Sciatic nerve (tissue), 2 donors: ENCODE measurements at regions not wholly inside any gene's neighbourhood (a gene's known extent, or its start where the extent isn't known, plus 50 kb on each side); places are given as distances from the start of the nearest gene placed in this dataset.
A peak's percentile ranks its signal among the peaks of the same experiment; 100 is the strongest.
"Not testable (repeated sequence)": the region's sequence is repeated elsewhere in the genome, so short reads cannot be mapped to it uniquely, and the experiment has no call there.

ENCODE experiments used
- ATAC-seq: fragments of 200-7000 bp; cut with Tn5 transposase; one replicate; pipeline ENCODE4 v1.9.1; 2020; ENCODE audit warnings: mild to moderate bottlenecking, moderate library complexity
- DNase-seq: peaks from one replicate; pipeline ENCODE4 v3.0.0-alpha.2; 2020; ENCODE audit warnings: low spot score
- intact Hi-C: fragments of 100-400 bp; cut with DNase I; formaldehyde crosslinking; loops from one replicate; pipeline ENCODE4 v1.14.2; 2022
- donor health status: DM: no; HTN: no; CAD: no.
- donor health status: DM: no; HTN: no; CAD: no.

GRCh38 chr22:25347752-25348102 lies 128.3 kb downstream of the CRYBB2 start:
- DNase-seq (no peak), ATAC-seq (no peak)
- intact Hi-C loops, result no loop called here

DNA sequence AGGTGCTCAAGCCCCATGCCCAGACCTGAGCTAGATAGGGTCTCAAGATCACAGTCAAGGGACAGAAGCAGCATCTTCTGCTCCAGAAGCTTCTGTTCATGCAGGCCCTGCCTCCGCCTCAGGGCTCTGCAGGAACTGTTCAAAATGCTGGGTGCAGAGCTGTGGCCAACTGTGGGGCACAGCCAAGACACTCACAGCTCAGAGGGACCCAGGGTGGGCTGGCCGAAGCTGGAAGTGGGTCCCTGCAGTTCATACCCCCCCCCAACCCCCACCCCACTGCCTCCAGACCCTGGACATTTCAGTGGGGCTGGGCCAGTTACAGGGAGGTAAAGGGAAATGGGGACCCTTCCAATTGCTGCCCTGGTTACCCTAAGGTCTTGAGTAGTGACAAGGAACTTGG lies 129.0 kb downstream of the CRYBB2 start:
- intact Hi-C loops, result no loop called here
- ATAC-seq (no peak), DNase-seq (no peak)

DNA sequence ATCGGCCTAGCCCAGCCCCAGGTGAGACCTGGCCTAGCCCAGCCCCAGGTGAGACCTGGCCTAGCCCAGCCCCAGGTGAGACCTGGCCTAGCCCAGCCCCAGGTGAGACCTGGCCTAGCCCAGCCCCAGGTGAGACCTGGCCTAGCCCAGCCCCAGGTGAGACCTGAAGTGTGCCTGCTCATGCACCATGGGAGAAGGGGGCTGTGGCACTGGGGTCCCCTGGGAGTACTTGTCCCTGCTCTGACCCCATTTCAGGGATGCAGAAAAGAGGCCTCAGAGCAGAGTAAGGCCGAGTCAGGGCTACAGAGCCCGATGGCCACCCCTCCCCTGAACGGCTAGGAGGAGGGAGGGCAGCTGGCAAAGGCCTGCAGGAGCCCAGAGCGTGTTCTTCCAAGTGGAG lies 129.6 kb downstream of the CRYBB2 start:
- DNase-seq, ATAC-seq, intact Hi-C loops: not testable (repeated sequence)

DNA sequence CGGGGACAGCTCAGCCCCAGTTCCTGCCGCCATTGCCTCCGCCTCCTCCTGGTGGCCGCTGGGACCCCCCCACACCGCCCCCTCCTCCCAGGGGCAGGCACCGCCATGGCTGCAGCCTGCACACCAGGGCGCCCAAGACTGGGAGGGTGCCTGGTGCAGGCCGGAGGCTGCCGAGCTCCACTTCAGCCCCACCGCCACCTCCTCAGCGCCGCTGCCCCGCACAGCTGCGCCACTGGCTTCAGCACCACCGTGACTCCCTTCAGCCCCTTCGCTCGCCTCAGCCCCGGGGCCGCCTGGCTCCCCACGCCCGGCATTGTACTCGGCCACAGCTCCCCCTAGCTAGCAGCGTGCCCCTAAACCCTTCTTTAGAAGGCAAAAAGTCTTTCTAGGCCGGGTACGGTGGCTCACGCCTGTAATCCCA lies 131.1 kb downstream of the CRYBB2 start:
- intact Hi-C loops, result no loop called here
- no peak for ATAC-seq
- DNase-seq, result peak; percentile 23

DNA sequence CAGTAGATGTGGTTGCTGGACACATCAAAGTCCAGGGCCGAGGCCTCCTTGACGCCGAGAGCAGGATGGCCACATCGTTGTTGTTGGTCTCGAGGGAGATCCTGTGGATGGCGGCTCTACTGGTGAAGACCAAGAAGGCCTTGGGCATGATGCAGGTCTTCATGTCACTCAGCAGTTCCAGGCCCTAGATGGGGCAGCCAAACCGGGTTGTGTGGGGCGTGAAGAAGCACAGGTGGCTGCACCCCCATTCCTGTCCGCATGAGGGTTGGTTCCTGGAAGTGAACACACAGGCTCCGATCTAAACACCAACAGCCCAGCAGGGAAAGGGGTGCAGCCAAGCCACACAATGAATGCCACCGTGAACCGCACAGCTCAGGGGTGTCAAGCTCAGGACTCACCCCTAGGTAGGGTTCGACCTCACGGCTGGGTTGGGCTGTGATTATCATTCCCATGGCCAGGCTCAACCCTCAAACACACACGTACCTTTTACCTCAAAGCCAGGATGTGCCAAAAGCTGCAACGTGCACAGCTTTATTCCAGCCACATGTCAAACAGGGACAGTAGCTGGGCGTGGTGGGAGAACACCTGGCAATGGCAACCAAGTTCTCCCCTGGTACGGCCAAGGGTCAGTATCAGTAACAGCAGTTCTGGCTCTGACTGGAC lies 132.3 kb downstream of the CRYBB2 start:
- ATAC-seq (no peak), DNase-seq (peak; percentile 36)
- intact Hi-C loops, result no loop called here

GRCh38 chr22:25352294-25352680 lies 132.8 kb downstream of the CRYBB2 start:
- ATAC-seq, result no peak
- no peak for DNase-seq
- intact Hi-C loops, result no loop called here

DNA sequence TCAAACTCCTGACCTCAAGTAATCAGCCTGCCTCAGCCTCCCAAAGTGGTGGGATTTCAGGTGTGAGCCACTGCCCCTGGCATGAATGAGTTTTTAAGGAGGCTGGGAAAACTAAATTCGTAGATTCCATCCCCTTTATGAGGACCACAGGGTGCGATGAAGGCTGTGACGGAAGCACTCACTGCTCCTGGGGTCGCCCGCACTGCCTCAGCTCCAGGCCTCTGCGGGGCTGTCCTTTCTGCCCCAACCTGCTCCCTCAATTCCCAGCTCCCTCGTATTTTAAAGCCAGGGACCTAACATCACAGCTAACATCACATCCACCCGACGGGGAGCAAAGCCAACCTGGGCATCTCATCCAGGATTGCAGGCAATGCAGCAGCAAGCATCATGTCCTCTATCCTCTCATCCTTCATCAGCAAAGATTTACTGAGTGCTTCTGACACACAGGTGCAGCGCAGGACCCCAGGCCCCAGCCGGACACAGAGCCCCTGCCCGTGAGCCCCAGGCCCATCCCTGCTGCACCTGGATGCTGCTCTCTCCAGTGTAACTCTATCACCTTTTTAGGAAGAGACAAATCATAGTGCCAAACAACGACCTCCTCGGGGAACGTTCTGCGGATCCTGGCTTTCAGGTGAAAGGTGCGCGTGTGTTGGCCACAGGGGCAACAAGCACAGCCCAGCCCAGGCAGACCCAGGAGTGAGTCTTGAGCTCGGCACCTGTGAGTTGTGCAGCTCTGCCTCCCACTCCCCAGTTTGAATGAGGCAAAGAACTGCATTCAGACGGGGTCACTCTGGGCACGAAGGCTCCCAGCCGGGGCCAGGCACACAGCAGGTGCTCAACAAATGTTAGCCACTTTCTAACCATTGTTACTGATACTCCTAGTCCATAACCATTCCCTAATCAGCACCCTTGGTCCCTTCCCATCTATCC lies 134.3 kb downstream of the CRYBB2 start:
- intact Hi-C loops, result no loop called here
- ATAC-seq (no peak), DNase-seq (no peak)

GRCh38 chr22:25354456-25354855 lies 135.0 kb downstream of the CRYBB2 start:
- no peak for ATAC-seq
- intact Hi-C loops, result no loop called here
- no peak for DNase-seq

DNA sequence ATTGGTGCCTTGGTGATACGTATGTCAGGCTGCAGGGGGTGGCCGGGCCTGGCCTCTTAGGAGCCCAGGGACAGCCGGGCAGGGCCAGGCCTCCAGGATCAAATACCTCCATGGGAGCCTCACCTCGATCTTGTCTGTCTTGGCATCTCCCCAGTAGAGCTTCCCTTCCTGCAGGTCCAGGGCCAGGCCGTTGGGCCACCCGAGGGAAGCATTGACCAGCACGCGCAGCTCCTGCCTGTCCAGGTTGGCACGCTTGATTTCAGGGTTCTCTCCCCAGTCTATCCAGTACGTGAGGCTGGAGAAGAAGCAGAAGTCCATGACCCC lies 137.7 kb downstream of the CRYBB2 start:
- intact Hi-C loops, result no loop called here
- ATAC-seq (no peak), DNase-seq (peak; percentile 36)

GRCh38 chr22:25357606-25358420 lies 138.4 kb downstream of the CRYBB2 start:
- DNase-seq, result peak; percentile 52
- no peak for ATAC-seq

DNA sequence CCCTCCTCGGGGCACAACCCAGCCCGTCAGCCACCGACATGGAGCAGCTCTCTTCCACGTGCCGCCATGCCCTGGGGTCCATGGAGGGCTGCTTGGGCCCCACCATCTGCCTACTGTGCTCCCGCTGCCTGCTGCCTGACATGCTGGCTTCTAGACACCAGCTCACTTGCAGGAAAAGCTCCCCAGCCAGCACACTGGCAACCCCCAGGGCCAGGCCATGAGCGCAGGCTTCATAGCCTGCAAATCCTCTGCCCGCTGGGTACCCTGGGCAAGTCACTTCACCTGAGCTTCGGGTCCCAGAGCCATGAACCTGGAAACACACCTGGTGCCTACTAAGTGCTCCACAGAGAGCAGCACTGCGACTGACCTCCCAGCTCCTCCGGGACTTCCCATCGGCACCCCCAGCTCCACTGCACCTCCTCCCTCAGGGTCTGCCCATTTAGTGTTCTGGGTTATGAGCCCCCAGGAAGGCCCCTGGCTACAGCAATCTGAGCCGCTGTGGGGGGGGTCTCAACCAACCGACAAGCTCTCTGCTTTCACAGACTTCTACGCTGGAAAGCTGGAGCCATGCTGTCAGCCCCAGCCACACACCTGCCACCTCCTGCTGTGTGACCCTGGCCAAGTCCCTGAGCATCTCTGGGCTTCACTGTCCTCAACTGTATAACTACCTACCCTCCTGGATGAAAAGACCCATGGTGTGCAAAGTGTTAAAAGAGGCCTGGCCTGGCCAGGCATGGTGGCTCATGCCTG lies 139.2 kb downstream of the CRYBB2 start:
- intact Hi-C loops, result no loop called here

More at GRCh38 chr22:25357606-25358420, 138.4 kb downstream of the CRYBB2 start:
- intact Hi-C loops, result no loop called here

DNA sequence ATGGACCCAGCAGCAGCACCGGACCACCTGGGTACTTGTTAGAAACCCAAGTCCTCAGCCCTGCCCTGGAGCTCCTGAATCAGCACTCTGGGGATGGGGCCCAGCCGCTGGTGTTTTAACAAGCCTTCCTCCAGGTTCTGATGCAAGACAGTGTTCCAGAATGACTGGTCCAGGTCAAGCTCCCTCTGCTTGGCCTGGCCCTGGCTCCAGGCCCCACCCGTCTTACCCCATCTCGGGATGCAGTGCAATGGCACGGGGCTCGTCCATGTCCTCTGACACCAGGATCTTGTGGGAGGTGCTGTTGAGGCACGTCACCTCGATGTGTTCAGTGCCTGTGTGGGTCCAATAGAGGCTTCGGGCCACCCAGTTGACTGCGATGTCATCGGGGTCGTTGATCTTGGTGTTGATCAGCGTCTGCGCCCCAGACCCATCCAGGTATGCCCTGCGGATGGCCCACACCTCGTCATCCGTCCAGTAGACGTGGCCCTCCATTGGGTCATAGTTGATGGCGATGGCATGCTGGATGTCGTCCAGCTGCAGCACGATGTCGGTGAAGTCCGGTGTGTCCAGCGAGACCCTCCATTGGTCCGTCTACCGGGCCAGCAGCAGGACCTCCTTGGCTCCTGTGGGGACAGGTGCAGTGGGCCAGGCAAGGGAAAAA lies 140.3 kb downstream of the CRYBB2 start:
- intact Hi-C loops, result no loop called here
- peak; percentile 51 for DNase-seq
- no peak for ATAC-seq

More for the DNA sequence above, 139.2 kb downstream of the CRYBB2 start:
- ATAC-seq (no peak), DNase-seq (peak; percentile 47)

DNA sequence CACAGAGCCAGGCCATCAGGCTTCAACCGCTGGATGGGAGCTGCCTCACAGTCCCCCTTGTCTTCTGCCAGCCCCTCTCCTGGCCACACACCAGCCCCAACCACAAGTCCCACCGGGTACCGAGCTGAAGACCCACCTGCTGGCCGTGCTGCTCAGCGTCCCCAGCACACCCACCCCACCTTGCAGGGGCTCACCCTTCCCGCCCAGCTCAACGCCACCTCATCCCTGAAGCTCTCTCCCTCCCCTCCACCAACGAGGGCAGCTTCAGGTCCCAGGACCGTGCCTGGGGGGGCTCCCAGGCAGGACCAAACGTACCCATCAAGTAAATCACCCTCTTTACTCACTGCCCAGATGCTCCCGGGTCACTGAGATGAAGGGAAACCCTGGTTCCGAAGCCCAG lies 141.0 kb downstream of the CRYBB2 start:
- intact Hi-C loops, result no loop called here
- ATAC-seq (no peak), DNase-seq (no peak)

- ATAC-seq (no peak), DNase-seq (peak; percentile 33)
- intact Hi-C loops, result no loop called here
Observed at GRCh38 chr22:25360891-25361645, 141.6 kb downstream of the CRYBB2 start.

DNA sequence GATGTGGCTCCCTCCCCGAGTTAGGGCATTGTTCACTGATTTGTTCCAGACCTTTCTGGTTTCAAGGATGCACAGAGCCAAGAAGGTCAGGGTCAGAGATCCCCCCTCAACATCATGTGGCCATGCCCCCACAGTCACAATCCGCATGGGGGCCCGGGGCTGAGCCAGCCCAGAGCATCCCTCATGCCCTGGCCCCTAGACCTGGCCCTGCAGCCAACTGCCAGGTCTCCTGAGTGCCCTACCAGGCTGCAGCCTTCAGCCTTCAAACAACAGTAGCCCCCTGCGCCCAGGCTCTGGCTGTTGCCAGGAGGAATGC lies 142.4 kb downstream of the CRYBB2 start:
- intact Hi-C loops, result no loop called here
- DNase-seq (no peak), ATAC-seq (no peak)

DNA sequence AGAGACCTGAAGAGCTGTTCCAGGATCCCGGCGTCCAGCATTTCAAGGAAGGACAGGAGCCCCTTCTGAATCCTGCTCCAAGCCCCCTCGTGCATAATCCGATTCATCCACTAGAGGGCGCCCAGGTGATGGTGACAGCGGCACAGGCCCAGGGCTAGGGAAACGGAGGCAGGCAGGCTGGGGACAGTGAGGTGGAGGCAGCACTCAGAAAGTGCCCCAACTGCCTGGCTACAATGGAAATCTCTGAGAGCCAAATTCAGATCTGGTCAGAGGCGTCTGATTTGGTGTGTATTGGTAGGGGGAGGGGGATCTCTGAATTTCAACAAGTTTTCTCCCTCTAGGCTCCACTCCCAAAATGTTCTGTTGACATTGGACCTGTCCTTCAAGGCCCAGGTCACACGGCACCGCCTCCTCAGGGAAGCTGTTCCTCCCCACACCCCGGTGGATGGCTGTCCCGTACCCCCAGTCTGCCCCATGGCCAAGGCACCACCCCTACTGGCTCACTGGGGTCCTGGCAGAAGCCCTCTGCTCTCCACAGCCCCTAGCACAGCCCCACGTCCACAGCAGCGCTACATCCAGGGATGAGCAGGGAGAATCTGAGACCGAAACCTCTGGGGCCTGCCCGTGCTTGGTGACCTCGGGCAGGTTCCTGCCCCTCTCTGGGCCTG lies 142.9 kb downstream of the CRYBB2 start:
- intact Hi-C loops, result no loop called here
- DNase-seq, result peak; percentile 85
- ATAC-seq, result peak; percentile 65

- ATAC-seq (peak; percentile 21), DNase-seq (peak; percentile 43)
- intact Hi-C loops, result no loop called here
Observed at GRCh38 chr22:25362883-25363240, 143.4 kb downstream of the CRYBB2 start.

- peak; percentile 36 for DNase-seq
- intact Hi-C loops, result no loop called here
Observed at GRCh38 chr22:25363474-25363873, 144.0 kb downstream of the CRYBB2 start.

More at GRCh38 chr22:25363474-25363873, 144.0 kb downstream of the CRYBB2 start:
- ATAC-seq, result no peak
